BLaER1 (cell line): ENCODE measurements at regions not wholly inside any gene's neighbourhood (a gene's known extent, or its start where the extent isn't known, plus 50 kb on each side); places are given as distances from the start of the nearest gene placed in this dataset.

Experiments
- H3K27ac ChIP-seq: shearing (Covaris generic); formaldehyde crosslinking; 2 replicates; pipeline ENCODE4 v1.8.1; 2022
- H3K27me3 ChIP-seq: shearing (Covaris generic); formaldehyde crosslinking; 2 replicates; pipeline ENCODE4 v1.8.1; 2022
- H3K36me3 ChIP-seq: shearing (Covaris generic); formaldehyde crosslinking; 2 replicates; pipeline ENCODE4 v1.8.1; 2022
- H3K4me1 ChIP-seq: shearing (Covaris generic); formaldehyde crosslinking; 2 replicates; pipeline ENCODE4 v1.8.1; 2022
- H3K4me2 ChIP-seq: shearing (Covaris generic); formaldehyde crosslinking; 2 replicates; pipeline ENCODE4 v1.8.1; 2022
- H3K4me3 ChIP-seq: shearing (Covaris generic); formaldehyde crosslinking; 2 replicates; pipeline ENCODE4 v1.8.1; 2022
- H3K9ac ChIP-seq: shearing (Covaris generic); formaldehyde crosslinking; 2 replicates; pipeline ENCODE4 v1.8.1; 2022
- H3K9me3 ChIP-seq: shearing (Covaris generic); formaldehyde crosslinking; 2 replicates; pipeline ENCODE4 v1.8.1; 2022
- H4K20me1 ChIP-seq: shearing (Covaris generic); formaldehyde crosslinking; 2 replicates; pipeline ENCODE4 v1.8.1; 2022
- Cebpa-rat ChIP-seq: shearing (Covaris generic); IDR thresholded peaks from 2 replicates; pipeline ENCODE4 v1.8.1; 2022

- TF ChIP-seq Cebpa-rat = no peak
- Histone ChIP-seq H3K4me2 (no peak overlapping the region), H4K20me1 (no peaks in the 10 kb centered on the region), H3K4me1 (peaks cover 12% of the 10 kb centered on the region), H3K9ac (no peak overlapping the region), H3K27me3 (no peaks in the 10 kb centered on the region), H3K9me3 (no peaks in the 10 kb centered on the region), H3K4me3 (no peak overlapping the region), H3K27ac (no peak overlapping the region), H3K36me3 (no peaks in the 10 kb centered on the region)
Measured at GRCh38 chr1:172766462-172766861, 107.6 kb downstream of the FASLG start.

DNA sequence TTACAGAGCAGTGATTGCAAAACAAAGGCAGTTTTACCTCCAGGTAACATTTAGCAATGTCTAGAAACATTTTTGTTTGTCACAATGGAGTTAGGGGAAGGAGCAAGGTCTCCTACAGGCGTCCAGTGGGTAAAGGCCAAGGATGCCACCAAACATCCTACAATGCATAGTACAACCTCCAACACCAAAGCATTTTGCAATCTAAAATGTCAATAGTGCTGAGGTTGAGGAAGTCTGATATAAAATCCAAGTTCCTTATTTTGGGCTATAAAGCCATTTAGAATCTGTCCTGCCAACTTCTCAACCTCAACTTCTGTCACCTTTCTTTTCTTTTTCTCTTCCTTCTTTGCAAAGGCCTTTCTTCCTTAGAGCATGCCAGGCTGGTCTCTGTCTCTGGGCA, 111.2 kb downstream of the FASLG start:
- TF ChIP-seq Cebpa-rat = no peak
- Histone ChIP-seq H3K36me3 (no peaks in the 10 kb centered on the region), H3K27ac (no peak overlapping the region), H3K9me3 (no peaks in the 10 kb centered on the region), H3K4me3 (no peak overlapping the region), H3K27me3 (no peaks in the 10 kb centered on the region), H3K4me2 (no peak overlapping the region), H3K9ac (no peak overlapping the region), H4K20me1 (no peaks in the 10 kb centered on the region), H3K4me1 (peaks cover under 1% of the 10 kb centered on the region; the same call in 1 of the 2 replicates)

GRCh38 chr1:172774561-172774960, 115.7 kb downstream of the FASLG start:
- no peaks in the 10 kb centered on the region for H3K36me3 ChIP-seq
- no peaks in the 10 kb centered on the region for H4K20me1 ChIP-seq
- no peak overlapping the region for H3K9ac ChIP-seq
- H3K4me1 ChIP-seq = no peaks in the 10 kb centered on the region
- TF ChIP-seq Cebpa-rat = no peak
- no peaks in the 10 kb centered on the region for H3K9me3 ChIP-seq
- no peaks in the 10 kb centered on the region for H3K27me3 ChIP-seq
- no peak overlapping the region for H3K4me3 ChIP-seq
- H3K4me2 ChIP-seq = no peak overlapping the region
- H3K27ac ChIP-seq = no peak overlapping the region

- Histone ChIP-seq H3K36me3 (no peaks in the 10 kb centered on the region), H3K4me3 (no peak overlapping the region), H3K9ac (no peak overlapping the region), H4K20me1 (no peaks in the 10 kb centered on the region), H3K9me3 (no peaks in the 10 kb centered on the region), H3K27ac (no peak overlapping the region), H3K4me2 (no peak overlapping the region), H3K27me3 (no peaks in the 10 kb centered on the region), H3K4me1 (no peaks in the 10 kb centered on the region)
- no peak for TF ChIP-seq Cebpa-rat
Measured at GRCh38 chr1:172775606-172776005, 116.7 kb downstream of the FASLG start.

GRCh38 chr1:172776071-172776470, 117.2 kb downstream of the FASLG start:
- Histone ChIP-seq H3K4me1 (0 out of 2 replicates have a peak, but pooled peaks cover under 1% of the 10 kb centered on the region), H3K4me2 (no peak overlapping the region), H3K36me3 (no peaks in the 10 kb centered on the region), H3K27ac (no peak overlapping the region), H4K20me1 (no peaks in the 10 kb centered on the region), H3K9ac (no peak overlapping the region), H3K27me3 (no peaks in the 10 kb centered on the region), H3K9me3 (no peaks in the 10 kb centered on the region), H3K4me3 (no peak overlapping the region)
- no peak for TF ChIP-seq Cebpa-rat

DNA sequence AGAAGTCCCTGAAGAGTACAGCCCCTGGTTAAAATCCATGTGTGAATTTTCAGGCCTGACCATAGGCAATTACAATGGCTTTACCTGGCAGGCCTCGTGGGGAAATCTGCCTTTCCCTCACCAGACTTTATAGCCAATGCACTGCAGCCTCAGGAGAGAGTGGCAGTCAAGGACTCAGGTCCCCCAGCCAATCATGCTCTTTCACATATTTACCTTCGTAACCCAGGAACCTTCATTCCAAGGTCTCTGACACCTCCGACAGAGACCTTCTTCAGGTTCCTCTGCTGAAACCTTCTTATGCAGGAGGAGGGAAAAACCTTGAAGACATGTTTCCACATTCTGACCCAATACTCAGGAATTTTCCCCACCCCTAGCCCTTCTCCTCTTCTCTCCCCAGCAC, 118.9 kb downstream of the FASLG start:
- no peak overlapping the region for H3K9ac ChIP-seq
- H3K9me3 ChIP-seq = 0 out of 2 replicates have a peak, but pooled peaks cover 2% of the 10 kb centered on the region
- no peaks in the 10 kb centered on the region for H3K27me3 ChIP-seq
- H3K27ac ChIP-seq = no peak overlapping the region
- peaks cover 9% of the 10 kb centered on the region for H3K4me1 ChIP-seq
- H3K4me3 ChIP-seq = no peak overlapping the region
- no peaks in the 10 kb centered on the region for H3K36me3 ChIP-seq
- TF ChIP-seq Cebpa-rat = no peak
- no peak overlapping the region for H3K4me2 ChIP-seq
- no peaks in the 10 kb centered on the region for H4K20me1 ChIP-seq

- Histone ChIP-seq H3K27ac (no peak overlapping the region), H3K27me3 (no peaks in the 10 kb centered on the region), H3K4me3 (no peak overlapping the region), H3K4me2 (no peak overlapping the region), H3K4me1 (peaks cover 9% of the 10 kb centered on the region), H3K9ac (no peak overlapping the region), H4K20me1 (no peaks in the 10 kb centered on the region), H3K36me3 (no peaks in the 10 kb centered on the region), H3K9me3 (0 out of 2 replicates have a peak, but pooled peaks cover 8% of the 10 kb centered on the region)
- no peak for TF ChIP-seq Cebpa-rat
Measured at GRCh38 chr1:172778456-172779455, 119.9 kb downstream of the FASLG start.

GRCh38 chr1:172779491-172779890, 120.6 kb downstream of the FASLG start:
- Histone ChIP-seq H3K4me1 (peaks cover 9% of the 10 kb centered on the region), H3K36me3 (no peaks in the 10 kb centered on the region), H3K27ac (no peak overlapping the region), H3K27me3 (no peaks in the 10 kb centered on the region), H3K9ac (no peak overlapping the region), H3K4me2 (no peak overlapping the region), H4K20me1 (no peaks in the 10 kb centered on the region), H3K9me3 (0 out of 2 replicates have a peak, but pooled peaks cover 8% of the 10 kb centered on the region), H3K4me3 (no peak overlapping the region)
- no peak for TF ChIP-seq Cebpa-rat

DNA sequence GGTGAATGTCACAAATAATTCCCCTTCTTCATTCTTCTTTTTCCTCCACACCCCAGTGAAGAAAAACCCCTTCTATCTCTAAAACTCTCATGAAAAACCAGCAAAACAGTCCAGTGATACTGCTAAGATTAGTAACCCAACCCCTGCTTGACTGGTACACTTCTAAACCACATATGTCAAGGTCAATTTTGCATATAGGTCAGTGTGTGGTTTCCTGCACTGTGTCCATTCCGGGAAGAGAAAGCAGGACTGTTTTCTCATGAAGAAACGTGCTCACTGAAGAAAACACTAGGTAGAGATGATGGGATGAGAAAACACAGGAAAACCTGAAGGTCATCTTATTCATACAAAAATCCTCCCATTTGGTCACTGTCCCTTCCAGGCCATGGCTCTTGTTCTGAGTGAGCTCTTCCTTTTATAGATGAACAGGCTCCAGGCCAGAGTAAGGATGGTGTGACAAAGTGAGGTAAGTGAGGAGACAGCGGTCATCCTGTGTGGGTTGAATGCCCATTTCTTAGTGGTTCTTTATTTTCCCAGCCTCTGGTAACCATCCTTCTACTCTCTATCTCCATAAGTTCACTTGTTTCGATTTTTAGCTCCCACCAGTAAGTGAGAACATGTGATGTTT, 122.7 kb downstream of the FASLG start:
- H3K9me3 ChIP-seq = 0 out of 2 replicates have a peak, but pooled peaks cover 8% of the 10 kb centered on the region
- no peaks in the 10 kb centered on the region for H3K27me3 ChIP-seq
- H3K9ac ChIP-seq = no peak overlapping the region
- H3K36me3 ChIP-seq = no peaks in the 10 kb centered on the region
- no peak overlapping the region for H3K27ac ChIP-seq
- no peak overlapping the region for H3K4me3 ChIP-seq
- H3K4me2 ChIP-seq = peak overlapping the region; percentile 25; the same call in 1 of the 2 replicates
- H4K20me1 ChIP-seq = no peaks in the 10 kb centered on the region
- TF ChIP-seq Cebpa-rat = no peak
- H3K4me1 ChIP-seq = peaks cover 9% of the 10 kb centered on the region

- Histone ChIP-seq H3K4me2 (no peak overlapping the region), H4K20me1 (no peaks in the 10 kb centered on the region), H3K9ac (no peak overlapping the region), H3K9me3 (no peaks in the 10 kb centered on the region), H3K27ac (no peak overlapping the region), H3K36me3 (no peaks in the 10 kb centered on the region), H3K4me3 (no peak overlapping the region), H3K4me1 (no peaks in the 10 kb centered on the region), H3K27me3 (no peaks in the 10 kb centered on the region)
- TF ChIP-seq Cebpa-rat = no peak
Measured at GRCh38 chr1:172789840-172790239, 130.9 kb downstream of the FASLG start.
